Fibroblast of upper back skin (primary cell): ENCODE measurements at regions not wholly inside any gene's neighbourhood (a gene's known extent, or its start where the extent isn't known, plus 50 kb on each side); places are given as distances from the start of the nearest gene placed in this dataset.
"Not testable (repeated sequence)": the region's sequence is repeated elsewhere in the genome, so short reads cannot be mapped to it uniquely, and the experiment has no call there.

ENCODE experiments used
- DNase-seq: peaks from one replicate; pipeline ENCODE4 v3.0.0-alpha.2; 2013

GRCh38 chr7:155932324-155932723, 120.1 kb upstream of the SHH start:
- DNase-seq = not testable (repeated sequence)

GRCh38 chr7:155931396-155932085, 119.3 kb upstream of the SHH start:
- DNase-seq = no peak

DNA sequence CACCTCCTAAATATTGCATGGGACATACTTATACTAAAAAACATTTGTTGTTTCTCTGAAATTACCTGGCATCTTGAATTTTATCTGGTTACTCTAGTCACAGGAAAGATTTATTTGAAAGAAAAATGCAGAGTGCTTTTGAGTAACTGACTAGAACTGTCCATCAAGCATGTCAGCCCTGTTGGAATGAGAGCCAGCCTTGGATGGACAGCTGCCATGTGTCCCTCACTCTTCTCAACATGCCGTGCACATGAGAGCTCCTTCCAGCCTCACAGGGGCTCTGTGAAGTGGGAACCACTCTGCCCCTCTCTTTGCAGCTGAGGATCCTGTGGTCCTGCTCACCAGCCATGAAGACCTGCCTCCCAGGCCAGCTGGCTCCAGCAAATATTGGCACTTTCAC, 118.3 kb upstream of the SHH start:
- no peak for DNase-seq

- no peak for DNase-seq
These were observed 117.8 kb upstream of the SHH start for GRCh38 chr7:155930061-155930460.

GRCh38 chr7:155928583-155928982, 116.3 kb upstream of the SHH start:
- no peak for DNase-seq

- no peak for DNase-seq
These were observed 115.6 kb upstream of the SHH start for GRCh38 chr7:155927905-155928304.

DNA sequence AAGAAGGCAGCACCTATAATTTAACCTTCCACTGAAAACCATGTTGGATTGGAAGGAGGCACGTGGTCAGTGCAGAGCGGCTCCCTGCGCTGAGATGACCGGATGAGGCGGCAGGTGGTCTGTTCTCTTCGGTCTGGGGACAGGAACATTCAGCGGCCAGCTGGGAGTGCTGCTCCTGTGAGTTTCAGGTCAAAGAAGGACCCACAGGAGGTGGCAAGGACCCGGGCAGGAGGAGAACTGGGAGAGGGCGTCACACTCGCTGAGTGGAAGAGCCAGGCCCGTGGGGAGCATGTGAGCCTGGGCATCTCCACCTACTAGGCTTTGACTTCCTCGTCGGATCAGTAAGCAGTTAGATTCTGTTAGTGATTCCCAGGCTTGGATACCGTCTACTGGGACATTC, 113.4 kb upstream of the SHH start:
- DNase-seq = no peak

GRCh38 chr7:155922067-155922816, 110.0 kb upstream of the SHH start:
- DNase-seq = no peak

- no peak for DNase-seq
These were observed 109.5 kb upstream of the SHH start for GRCh38 chr7:155921804-155922066.

DNA sequence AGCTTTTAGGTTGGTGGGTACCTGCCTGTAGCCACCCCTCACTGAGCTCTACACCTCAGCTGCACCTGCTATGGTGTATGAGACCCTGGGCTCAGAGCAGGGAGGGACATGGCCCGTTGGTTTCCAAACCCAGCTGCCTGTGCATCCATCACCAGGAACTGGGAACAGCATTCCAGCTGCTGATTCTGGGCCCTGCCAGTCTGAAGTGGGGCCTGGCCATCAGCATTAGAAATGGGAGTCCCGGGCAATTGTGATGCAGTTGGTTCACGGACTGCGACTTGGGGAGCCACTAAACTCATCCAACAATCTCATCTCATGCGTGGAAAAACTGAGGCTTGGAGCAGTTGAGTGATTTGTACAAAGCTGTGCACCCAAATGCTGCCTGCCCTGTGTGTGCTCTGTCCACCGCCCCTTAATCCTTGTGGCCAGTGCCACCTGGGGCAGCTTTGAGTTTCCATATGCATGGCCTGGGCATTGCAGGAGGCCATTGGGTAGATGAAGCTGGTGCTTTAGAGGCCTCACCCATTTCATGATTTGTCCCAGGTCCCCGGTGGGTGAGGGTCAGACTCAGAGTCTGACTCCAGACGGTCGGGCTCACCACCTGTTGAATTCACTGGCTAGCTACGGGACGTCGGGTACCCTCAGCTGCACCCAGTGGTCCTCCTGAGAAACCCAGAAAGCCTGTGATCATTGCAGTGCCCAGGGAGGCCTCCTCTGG, 109.0 kb upstream of the SHH start:
- DNase-seq = no peak

- DNase-seq = no peak
These were observed 107.8 kb upstream of the SHH start for GRCh38 chr7:155920068-155920461.

- no peak for DNase-seq
These were observed 107.3 kb upstream of the SHH start for GRCh38 chr7:155919391-155920067.

DNA sequence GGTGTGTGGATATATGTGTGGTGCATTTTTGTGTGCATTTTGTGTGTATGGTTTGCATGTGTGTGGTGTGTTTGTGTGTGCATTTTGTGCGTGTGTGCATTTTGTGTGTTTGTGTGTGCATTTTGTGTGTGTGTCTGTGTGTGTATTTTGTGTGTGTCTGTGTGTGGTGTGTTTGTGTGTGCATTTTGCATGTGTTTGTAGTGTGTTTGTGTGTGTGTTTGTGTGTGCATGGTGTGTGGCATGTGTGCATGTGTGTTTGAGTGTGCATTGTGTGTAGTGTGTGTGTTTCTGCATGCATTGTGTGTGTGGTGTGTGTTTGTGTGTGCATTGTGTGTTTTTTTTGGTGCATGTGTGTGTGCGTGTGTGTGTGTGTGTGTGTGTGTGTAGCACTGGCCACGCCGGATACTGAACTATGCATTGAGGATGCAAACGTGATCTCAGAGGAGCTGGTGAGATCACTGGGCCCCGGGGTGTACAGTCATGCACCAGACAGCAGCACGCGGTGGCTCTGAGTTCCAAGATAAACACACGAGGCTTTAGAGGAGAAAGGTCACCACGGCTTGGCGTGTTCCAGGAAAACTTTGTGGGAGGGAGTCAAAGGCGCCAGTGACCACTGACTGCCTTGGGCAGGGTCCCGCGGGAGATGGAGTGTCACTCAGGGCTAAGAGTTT, 106.6 kb upstream of the SHH start:
- peak; percentile 66 for DNase-seq

GRCh38 chr7:155917836-155918430, 105.7 kb upstream of the SHH start:
- no peak for DNase-seq

DNA sequence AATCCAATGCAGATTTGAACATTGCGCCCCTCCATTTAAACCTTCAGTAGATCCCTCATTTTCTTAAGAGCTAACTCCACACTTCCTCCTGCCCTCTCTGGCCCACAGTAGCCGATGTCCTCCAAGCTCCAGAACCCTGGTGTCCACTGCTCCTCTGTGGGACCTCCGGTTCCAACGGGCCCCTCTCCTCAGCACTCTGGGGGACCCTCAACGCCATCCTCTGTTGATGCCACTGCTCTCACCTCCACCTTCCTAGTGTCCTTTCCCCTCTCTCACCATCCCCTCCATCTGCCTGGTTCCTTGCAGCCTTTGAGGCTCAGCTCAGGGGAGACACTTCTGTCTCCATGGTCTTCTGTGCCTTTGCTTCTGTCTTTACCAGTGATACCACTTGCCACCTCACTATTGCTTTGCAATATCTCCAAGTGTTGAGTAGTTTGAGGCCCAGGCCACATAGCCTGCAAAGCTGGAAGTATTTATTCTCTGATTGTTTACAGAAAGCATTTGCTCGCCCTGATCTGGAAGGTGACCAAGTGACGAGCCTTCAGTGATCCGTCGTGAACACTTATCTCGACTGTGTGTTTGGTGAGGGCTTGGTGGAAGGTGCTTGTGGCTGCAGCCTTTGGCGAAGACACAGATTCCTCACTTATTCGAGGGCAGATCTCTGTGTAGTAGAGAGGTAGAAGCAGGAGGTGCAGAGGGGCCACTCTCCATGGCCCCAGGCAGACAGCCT, 104.8 kb upstream of the SHH start:
- DNase-seq = no peak

- DNase-seq = no peak
These were observed 102.1 kb upstream of the SHH start for GRCh38 chr7:155914341-155914740.

DNA sequence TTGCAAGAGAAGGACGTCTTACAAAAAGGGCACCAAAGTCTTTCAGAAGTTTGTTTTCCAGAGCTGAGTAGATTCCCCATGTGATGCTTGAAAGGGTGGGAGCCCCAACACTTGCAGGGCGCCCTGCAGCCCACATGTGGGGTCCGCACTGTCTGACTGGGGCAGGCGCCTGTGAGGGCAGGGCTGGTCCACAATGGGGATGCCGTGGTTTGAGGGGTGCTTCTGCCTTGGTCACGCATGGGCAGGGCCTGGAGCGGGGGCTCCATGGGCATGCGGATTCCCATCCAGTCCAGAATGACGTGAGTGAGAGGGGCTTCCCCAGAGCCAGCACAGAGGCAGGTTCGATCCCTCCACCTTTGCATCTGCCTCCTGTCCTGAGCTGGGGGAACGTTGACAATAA, 101.5 kb upstream of the SHH start:
- no peak for DNase-seq

GRCh38 chr7:155913291-155913690, 101.0 kb upstream of the SHH start:
- DNase-seq = no peak

DNA sequence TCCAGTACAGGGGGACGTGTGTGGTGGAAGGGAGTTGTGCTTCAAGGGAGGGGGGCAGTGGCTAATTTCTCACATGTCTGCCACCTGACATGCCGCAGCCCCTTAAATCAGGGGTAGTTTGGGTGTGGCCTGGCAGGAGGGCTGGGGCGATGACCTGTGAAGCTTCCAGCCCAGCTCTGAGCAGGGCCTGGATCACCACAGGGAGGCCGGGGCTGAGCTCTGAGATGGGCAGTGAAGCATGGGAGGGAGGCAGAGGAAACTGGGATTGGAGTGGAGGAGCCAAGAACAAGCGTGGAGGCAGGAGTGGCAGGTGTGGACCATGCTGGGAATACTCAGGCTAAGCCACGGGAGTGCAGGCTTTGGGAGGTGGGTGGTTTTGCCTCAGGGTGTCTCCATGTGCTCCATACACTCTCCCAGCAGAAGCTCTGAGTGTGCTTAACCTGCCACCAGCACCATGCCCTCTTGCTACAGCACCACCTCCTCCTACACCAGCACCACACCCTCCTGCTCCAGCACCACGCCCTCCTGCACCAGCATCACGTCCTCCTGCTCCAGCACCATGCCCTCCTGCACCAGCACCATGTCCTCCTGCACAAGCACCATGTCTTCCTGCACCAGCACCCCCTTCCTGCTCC, 99.3 kb upstream of the SHH start:
- no peak for DNase-seq

DNA sequence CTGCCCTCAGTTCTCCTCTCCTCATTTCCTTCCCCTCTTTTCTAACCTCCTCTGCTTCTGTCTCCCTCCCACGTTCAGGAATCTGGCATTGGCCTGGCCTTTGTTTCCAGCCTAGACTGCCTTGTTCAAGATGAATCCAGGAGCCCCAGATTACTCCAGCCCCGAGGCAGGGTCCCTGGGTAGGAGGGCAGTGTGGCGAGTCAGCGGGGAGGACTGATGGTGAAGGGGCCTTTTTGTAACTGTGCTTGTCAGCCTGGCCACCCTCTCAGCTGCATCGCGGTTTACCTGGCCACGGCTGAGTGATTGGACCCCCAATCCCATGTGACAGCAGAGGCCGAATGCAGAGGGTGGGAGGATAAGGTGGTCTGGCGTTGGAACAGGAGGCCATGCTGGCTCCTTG, 96.1 kb upstream of the SHH start:
- DNase-seq = no peak

DNA sequence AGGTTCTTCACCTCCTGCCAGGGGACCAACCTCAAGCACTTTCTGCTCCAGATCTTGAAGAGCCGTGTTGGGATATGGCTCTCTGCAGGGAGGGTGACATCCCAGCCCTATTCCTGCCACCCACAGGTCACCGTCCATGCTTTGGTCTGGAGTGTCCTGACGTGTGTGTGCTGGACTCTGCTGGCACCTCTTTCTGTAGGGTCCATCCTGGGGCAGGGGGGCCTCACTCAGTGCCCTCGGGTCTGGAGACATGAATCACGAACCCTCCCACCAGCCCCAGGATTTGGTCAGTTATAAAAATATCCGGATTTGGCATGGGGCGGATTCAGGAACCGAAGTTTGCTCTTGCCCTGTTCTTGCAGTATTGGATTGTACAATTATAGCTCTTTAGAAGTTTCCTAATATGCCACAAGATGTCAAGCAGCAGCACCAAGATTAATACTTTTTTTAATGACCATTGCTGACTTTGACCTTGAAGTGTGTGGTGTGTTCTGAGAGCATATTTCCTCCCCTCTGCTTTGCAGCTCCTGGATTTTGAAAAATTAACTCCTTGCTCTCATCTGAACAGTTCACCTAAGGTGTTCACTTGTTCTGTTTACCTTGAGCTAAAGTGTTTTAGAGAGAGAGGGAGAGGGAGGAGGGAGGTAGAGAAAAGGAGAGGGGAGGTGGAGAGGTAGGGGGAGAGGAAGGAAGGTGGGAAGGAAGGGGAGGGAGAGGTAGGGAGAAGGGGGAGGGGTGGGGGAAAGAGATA, 95.4 kb upstream of the SHH start:
- DNase-seq = no peak
